ENCODE measurements at regions not wholly inside any gene's neighbourhood (a gene's known extent, or its start where the extent isn't known, plus 50 kb on each side); places are given as distances from the start of the nearest gene placed in this dataset. TPM values are rescaled to one million over a fixed set of nuclear protein-coding genes. Genes with fewer than 3 reads are reported as not detected.

DNA sequence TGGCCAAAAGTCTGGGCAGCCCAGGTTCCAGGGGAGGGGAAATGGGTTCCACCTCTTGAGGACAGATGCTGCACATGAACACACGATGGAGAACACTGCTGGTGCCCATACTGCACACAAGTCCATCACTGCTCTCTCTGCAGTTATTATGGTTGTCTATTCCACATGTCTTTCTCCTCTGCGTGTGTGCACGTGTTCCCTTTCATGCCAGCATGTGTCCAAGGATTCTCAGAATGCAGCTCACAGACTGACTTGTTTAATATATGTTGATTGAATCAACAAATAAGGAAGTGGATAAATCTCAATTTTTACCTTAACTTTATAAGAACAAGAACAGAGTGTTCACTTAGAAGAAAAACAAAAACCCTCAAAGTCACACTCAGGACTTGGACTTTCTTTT is 158.9 kb downstream of the FNDC1 start:
- Histone ChIP-seq H3K27me3 (ENCODE audit: control insufficient read depth, insufficient read depth, low read length) (no peaks in the 10 kb centered on the region), H3K9me3 (ENCODE audit: control insufficient read depth, insufficient read depth, low read length) (peaks cover under 1% of the 10 kb centered on the region), H3K36me3 (ENCODE audit: control insufficient read depth, insufficient read depth, low read length) (no peaks in the 10 kb centered on the region), H3K4me3 (ENCODE audit: low read depth, low read length) (no peak overlapping the region), H3K4me1 (ENCODE audit: control insufficient read depth, insufficient read depth, low read length) (no peaks in the 10 kb centered on the region), H3K27ac (ENCODE audit: low read depth, low read length) (peak overlapping the region; percentile 73)
- no peak for DNase-seq (ENCODE audit: low read depth in 4 of 6, low spot score in 6 of 6)
- 83% methylated on average over 1 of the region's 3 CpGs for WGBS (ENCODE audit: insufficient coverage)

DNA sequence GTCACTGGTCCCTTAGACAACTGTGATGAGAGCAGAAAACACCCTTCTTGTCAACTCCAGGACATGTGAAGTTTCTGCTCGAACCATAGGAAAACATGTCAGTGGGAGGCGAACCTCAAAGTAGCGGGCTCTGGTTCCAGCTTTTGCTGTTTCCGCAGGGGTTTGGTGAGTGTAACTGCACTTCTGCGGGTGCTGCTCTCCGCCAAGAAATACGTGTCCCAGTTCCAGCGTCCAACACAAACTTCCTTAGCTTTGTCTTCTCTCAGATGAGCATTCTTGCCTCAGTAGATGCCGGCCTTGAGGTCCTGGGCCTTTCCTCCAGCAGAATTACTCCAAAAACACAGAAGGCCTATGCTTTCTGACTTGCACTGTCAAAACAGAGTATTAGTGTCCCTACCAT is 156.3 kb downstream of the FNDC1 start:
- peak in 1 of 6 donors; percentile 70 for DNase-seq (ENCODE audit: low read depth in 4 of 6, low spot score in 6 of 6)

DNA sequence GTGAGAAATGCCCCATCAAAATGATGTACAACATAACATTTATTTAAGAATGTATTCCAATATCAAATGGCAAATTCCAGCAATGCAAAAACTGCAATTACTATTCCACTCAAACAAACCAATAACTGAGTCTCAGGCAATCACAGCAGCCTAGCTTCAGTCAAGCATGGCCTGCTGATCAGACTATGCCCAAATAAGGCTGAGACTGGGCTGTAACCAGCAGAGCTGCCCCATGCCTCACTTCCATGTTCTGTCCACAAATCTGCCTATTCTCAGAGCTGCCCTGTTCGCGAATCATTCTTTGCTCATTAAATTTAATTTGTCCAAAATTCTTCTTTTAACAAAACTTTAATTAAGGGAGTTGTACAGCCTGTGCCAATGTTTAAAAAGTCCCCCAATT is 155.4 kb downstream of the FNDC1 start:
- no peaks in the 10 kb centered on the region for H3K36me3 ChIP-seq (ENCODE audit: control insufficient read depth, insufficient read depth, low read length)
- H3K4me1 ChIP-seq (ENCODE audit: control insufficient read depth, insufficient read depth, low read length) = no peaks in the 10 kb centered on the region
- no peaks in the 10 kb centered on the region for H3K9me3 ChIP-seq (ENCODE audit: control insufficient read depth, insufficient read depth, low read length)
- WGBS (ENCODE audit: insufficient coverage) = 100% methylated on average over 2 of the region's 2 CpGs
- no peaks in the 10 kb centered on the region for H3K27me3 ChIP-seq (ENCODE audit: control insufficient read depth, insufficient read depth, low read length)
- no peak overlapping the region for H3K4me3 ChIP-seq (ENCODE audit: low read depth, low read length)
- no peak overlapping the region for H3K27ac ChIP-seq (ENCODE audit: low read depth, low read length)
- DNase-seq (ENCODE audit: low read depth in 4 of 6, low spot score in 6 of 6) = no peak

More for the DNA sequence above, 156.3 kb downstream of the FNDC1 start:
- no peaks in the 10 kb centered on the region for H3K27me3 ChIP-seq (ENCODE audit: control insufficient read depth, insufficient read depth, low read length)
- no peaks in the 10 kb centered on the region for H3K4me1 ChIP-seq (ENCODE audit: control insufficient read depth, insufficient read depth, low read length)
- H3K4me3 ChIP-seq (ENCODE audit: low read depth, low read length) = no peak overlapping the region
- 87% methylated on average over 9 of the region's 9 CpGs for WGBS (ENCODE audit: insufficient coverage)
- no peaks in the 10 kb centered on the region for H3K36me3 ChIP-seq (ENCODE audit: control insufficient read depth, insufficient read depth, low read length)
- H3K27ac ChIP-seq (ENCODE audit: low read depth, low read length) = peak overlapping the region; percentile 73
- no peaks in the 10 kb centered on the region for H3K9me3 ChIP-seq (ENCODE audit: control insufficient read depth, insufficient read depth, low read length)

Small RNA genes lying in the stretch of these regions (small RNA-seq; reads per million reads assigned to genes)
- gene AL078604.3 (ENCODE audit: low replicate concordance) = not detected

Measured in spinal cord (tissue), 10 donors.